ENCODE measurements at regions not wholly inside any gene's neighbourhood (a gene's known extent, or its start where the extent isn't known, plus 50 kb on each side); places are given as distances from the start of the nearest gene placed in this dataset.

GRCh38 chr3:18964640-18965039 is 183.7 kb upstream of the KCNH8 start:
- H3K4me1 ChIP-seq = no peaks in the 10 kb centered on the region
- TF ChIP-seq CTCF (IDR thresholded peaks at IDR 0.05) = no peak
- no peak overlapping the region for H3K9ac ChIP-seq
- no peaks in the 10 kb centered on the region for H3K79me2 ChIP-seq
- H3K27me3 ChIP-seq (ENCODE audit: control insufficient read depth, insufficient read depth, low read length) = no peaks in the 10 kb centered on the region
- H2AFZ ChIP-seq = no peak overlapping the region
- H3K4me3 ChIP-seq (ENCODE audit: low read depth, low read length) = no peak overlapping the region
- no peaks in the 10 kb centered on the region for H3K36me3 ChIP-seq (ENCODE audit: control insufficient read depth, insufficient read depth, low read length)
- H3K27ac ChIP-seq = no peak overlapping the region
- no peak overlapping the region for H3K4me2 ChIP-seq (ENCODE audit: low read length)
- H3K9me3 ChIP-seq (ENCODE audit: control insufficient read depth, low read length) = no peaks in the 10 kb centered on the region

- Histone ChIP-seq H3K27me3 (ENCODE audit: control insufficient read depth, insufficient read depth, low read length) (no peaks in the 10 kb centered on the region), H3K27ac (no peak overlapping the region), H3K9ac (no peak overlapping the region), H3K4me3 (ENCODE audit: low read depth, low read length) (no peak overlapping the region), H3K36me3 (ENCODE audit: control insufficient read depth, insufficient read depth, low read length) (no peaks in the 10 kb centered on the region), H2AFZ (no peak overlapping the region), H3K79me2 (no peaks in the 10 kb centered on the region), H3K9me3 (ENCODE audit: control insufficient read depth, low read length) (no peaks in the 10 kb centered on the region), H3K4me2 (ENCODE audit: low read length) (no peak overlapping the region), H3K4me1 (no peaks in the 10 kb centered on the region)
- TF ChIP-seq CTCF (IDR thresholded peaks at IDR 0.05) = no peak
Measured at GRCh38 chr3:18951333-18951732, 197.0 kb upstream of the KCNH8 start.

GRCh38 chr3:18946524-18946923 is 201.8 kb upstream of the KCNH8 start:
- H2AFZ ChIP-seq = no peak overlapping the region
- H3K9me3 ChIP-seq (ENCODE audit: control insufficient read depth, low read length) = no peaks in the 10 kb centered on the region
- H3K4me1 ChIP-seq = no peaks in the 10 kb centered on the region
- no peaks in the 10 kb centered on the region for H3K36me3 ChIP-seq (ENCODE audit: control insufficient read depth, insufficient read depth, low read length)
- H3K27me3 ChIP-seq (ENCODE audit: control insufficient read depth, insufficient read depth, low read length) = no peaks in the 10 kb centered on the region
- no peak overlapping the region for H3K27ac ChIP-seq
- TF ChIP-seq CTCF (IDR thresholded peaks at IDR 0.05) = no peak
- no peak overlapping the region for H3K4me2 ChIP-seq (ENCODE audit: low read length)
- no peak overlapping the region for H3K9ac ChIP-seq
- no peaks in the 10 kb centered on the region for H3K79me2 ChIP-seq
- no peak overlapping the region for H3K4me3 ChIP-seq (ENCODE audit: low read depth, low read length)

- H3K4me2 ChIP-seq (ENCODE audit: low read length) = no peak overlapping the region
- no peak overlapping the region for H2AFZ ChIP-seq
- no peaks in the 10 kb centered on the region for H3K4me1 ChIP-seq
- H3K27me3 ChIP-seq (ENCODE audit: control insufficient read depth, insufficient read depth, low read length) = no peaks in the 10 kb centered on the region
- no peak overlapping the region for H3K27ac ChIP-seq
- H3K79me2 ChIP-seq = no peaks in the 10 kb centered on the region
- no peak for TF ChIP-seq CTCF (IDR thresholded peaks at IDR 0.05)
- H3K9ac ChIP-seq = no peak overlapping the region
- H3K9me3 ChIP-seq (ENCODE audit: control insufficient read depth, low read length) = no peaks in the 10 kb centered on the region
- no peak overlapping the region for H3K4me3 ChIP-seq (ENCODE audit: low read depth, low read length)
- H3K36me3 ChIP-seq (ENCODE audit: control insufficient read depth, insufficient read depth, low read length) = no peaks in the 10 kb centered on the region
Measured at GRCh38 chr3:18937574-18937973, 210.7 kb upstream of the KCNH8 start.

GRCh38 chr3:18919158-18919557 is 229.2 kb upstream of the KCNH8 start:
- Histone ChIP-seq H3K27me3 (ENCODE audit: control insufficient read depth, insufficient read depth, low read length) (no peaks in the 10 kb centered on the region), H3K79me2 (no peaks in the 10 kb centered on the region), H3K36me3 (ENCODE audit: control insufficient read depth, insufficient read depth, low read length) (no peaks in the 10 kb centered on the region), H3K27ac (no peak overlapping the region), H2AFZ (no peak overlapping the region), H3K4me1 (no peaks in the 10 kb centered on the region), H3K9me3 (ENCODE audit: control insufficient read depth, low read length) (no peaks in the 10 kb centered on the region), H3K4me2 (ENCODE audit: low read length) (no peak overlapping the region), H3K4me3 (ENCODE audit: low read depth, low read length) (no peak overlapping the region), H3K9ac (no peak overlapping the region)
- TF ChIP-seq CTCF (IDR thresholded peaks at IDR 0.05) = no peak

All from parathyroid adenoma (tissue), 2 donors.